C4-2B (cell line): ENCODE measurements at regions not wholly inside any gene's neighbourhood (a gene's known extent, or its start where the extent isn't known, plus 50 kb on each side); places are given as distances from the start of the nearest gene placed in this dataset.

Source experiments
- ZFX ChIP-seq: fragments of 450-650 bp; IDR thresholded peaks from 2 replicates; pipeline ENCODE4 v1.6.1; 2017
- TF ChIP-seq, protein P1 (sequence below): fragments of 450-650 bp; conservative IDR thresholded peaks from 2 replicates; pipeline ENCODE4 v1.5.1; 2017; ENCODE audit warnings: mild to moderate bottlenecking

DNA sequence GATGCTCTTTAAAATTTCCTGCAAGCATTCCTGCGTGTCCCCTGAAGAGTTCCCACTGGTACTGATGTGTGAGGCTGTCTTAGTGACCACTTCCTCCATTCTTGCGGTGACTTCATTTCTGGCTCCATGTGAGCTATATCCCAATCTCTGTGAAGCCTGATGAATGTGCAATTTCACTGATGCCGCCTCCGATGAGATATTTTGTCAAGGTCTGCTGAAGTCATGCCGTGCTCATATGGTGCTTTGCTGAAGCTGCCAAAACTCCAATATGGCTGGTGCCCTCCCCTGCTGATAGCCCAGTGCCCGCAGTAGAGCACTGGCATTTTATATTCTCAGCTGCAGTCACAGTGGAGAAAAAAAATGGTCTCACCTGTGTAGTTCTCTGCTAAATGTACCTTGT lies 271.5 kb downstream of the EFHB start:
- TF ChIP-seq, protein P1, sequence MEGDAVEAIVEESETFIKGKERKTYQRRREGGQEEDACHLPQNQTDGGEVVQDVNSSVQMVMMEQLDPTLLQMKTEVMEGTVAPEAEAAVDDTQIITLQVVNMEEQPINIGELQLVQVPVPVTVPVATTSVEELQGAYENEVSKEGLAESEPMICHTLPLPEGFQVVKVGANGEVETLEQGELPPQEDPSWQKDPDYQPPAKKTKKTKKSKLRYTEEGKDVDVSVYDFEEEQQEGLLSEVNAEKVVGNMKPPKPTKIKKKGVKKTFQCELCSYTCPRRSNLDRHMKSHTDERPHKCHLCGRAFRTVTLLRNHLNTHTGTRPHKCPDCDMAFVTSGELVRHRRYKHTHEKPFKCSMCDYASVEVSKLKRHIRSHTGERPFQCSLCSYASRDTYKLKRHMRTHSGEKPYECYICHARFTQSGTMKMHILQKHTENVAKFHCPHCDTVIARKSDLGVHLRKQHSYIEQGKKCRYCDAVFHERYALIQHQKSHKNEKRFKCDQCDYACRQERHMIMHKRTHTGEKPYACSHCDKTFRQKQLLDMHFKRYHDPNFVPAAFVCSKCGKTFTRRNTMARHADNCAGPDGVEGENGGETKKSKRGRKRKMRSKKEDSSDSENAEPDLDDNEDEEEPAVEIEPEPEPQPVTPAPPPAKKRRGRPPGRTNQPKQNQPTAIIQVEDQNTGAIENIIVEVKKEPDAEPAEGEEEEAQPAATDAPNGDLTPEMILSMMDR, result no peak
- TF ChIP-seq ZFX, result no peak
